Loucy (cell line): ENCODE measurements at regions not wholly inside any gene's neighbourhood (a gene's known extent, or its start where the extent isn't known, plus 50 kb on each side); places are given as distances from the start of the nearest gene placed in this dataset.

Source experiments
- EZH2phosphoT487 ChIP-seq: fragments of 200-600 bp; IDR thresholded peaks from 2 replicates; pipeline ENCODE4 v1.6.1; 2018; ENCODE audit warnings: antibody characterized with exemption, mild to moderate bottlenecking, moderate library complexity, borderline replicate concordance
- TF ChIP-seq, protein P1 (sequence below): fragments of 200-600 bp; sonication (generic); conservative IDR thresholded peaks from 2 replicates; pipeline ENCODE4 v1.5.1; 2014; ENCODE audit warnings: mild to moderate bottlenecking, antibody characterized with exemption, low read length

DNA sequence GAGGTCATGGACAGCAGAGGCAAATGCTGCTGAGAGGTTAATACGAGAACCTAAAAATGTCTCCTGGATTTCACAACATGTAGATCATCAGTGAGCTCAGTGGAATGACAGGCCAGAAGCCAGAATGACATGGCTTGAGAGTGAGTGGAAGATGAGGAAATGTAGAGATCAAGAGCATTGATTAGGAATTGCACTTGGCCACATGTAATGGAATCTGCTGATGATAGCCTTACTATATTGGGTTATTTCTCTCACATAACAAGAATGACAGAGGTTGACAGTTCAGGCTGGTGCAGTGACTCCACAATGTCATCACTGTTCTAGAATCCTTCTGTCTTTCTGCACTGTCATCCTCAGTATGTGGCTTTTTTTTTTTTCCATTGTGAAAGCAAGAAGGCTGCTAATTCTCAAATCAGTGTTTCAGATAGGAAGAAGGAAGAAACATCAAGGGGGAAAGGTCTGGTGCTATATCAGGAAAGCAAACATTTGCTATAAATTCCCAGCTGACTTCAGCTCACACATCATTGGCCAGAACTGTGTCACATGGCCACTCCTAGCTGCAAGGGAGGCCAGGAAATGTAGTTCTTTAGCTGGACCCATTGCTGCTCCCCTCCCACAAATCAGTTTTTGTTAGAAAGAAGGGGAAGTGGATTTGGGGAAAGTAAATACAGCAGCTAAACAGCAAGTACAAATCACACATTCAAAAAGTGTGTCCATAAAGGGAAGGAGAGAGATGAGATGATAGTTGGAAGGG is 127.2 kb downstream of the FAM161A start:
- TF ChIP-seq, protein P1, sequence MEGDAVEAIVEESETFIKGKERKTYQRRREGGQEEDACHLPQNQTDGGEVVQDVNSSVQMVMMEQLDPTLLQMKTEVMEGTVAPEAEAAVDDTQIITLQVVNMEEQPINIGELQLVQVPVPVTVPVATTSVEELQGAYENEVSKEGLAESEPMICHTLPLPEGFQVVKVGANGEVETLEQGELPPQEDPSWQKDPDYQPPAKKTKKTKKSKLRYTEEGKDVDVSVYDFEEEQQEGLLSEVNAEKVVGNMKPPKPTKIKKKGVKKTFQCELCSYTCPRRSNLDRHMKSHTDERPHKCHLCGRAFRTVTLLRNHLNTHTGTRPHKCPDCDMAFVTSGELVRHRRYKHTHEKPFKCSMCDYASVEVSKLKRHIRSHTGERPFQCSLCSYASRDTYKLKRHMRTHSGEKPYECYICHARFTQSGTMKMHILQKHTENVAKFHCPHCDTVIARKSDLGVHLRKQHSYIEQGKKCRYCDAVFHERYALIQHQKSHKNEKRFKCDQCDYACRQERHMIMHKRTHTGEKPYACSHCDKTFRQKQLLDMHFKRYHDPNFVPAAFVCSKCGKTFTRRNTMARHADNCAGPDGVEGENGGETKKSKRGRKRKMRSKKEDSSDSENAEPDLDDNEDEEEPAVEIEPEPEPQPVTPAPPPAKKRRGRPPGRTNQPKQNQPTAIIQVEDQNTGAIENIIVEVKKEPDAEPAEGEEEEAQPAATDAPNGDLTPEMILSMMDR: no peak
- no peak for TF ChIP-seq EZH2phosphoT487
